Neural progenitor cell (in vitro differentiated cells): ENCODE measurements at regions not wholly inside any gene's neighbourhood (a gene's known extent, or its start where the extent isn't known, plus 50 kb on each side); places are given as distances from the start of the nearest gene placed in this dataset.

ENCODE experiments used
- CTCF ChIP-seq: fragments of 200-600 bp; sonication (generic); IDR thresholded peaks from 2 replicates; pipeline ENCODE4 v1.5.1; 2017; ENCODE audit warnings: antibody characterized with exemption, mild to moderate bottlenecking
- EZH2 ChIP-seq: fragments of 200-600 bp; sonication (generic); IDR thresholded peaks from 2 replicates; pipeline ENCODE4 v1.6.1; 2017; ENCODE audit warnings: antibody characterized with exemption, mild to moderate bottlenecking, moderate library complexity
- EZH2phosphoT487 ChIP-seq: fragments of 200-600 bp; sonication (generic); IDR thresholded peaks from 2 replicates; pipeline ENCODE4 v1.6.1; 2017; ENCODE audit warnings: antibody characterized with exemption

- TF ChIP-seq EZH2 (no peak), CTCF (no peak), EZH2phosphoT487 (no peak)
Observed at GRCh38 chr6:21906826-21907225, 313.3 kb downstream of the SOX4 start.
